H1 (cell line): ENCODE measurements at regions not wholly inside any gene's neighbourhood (a gene's known extent, or its start where the extent isn't known, plus 50 kb on each side); places are given as distances from the start of the nearest gene placed in this dataset.

Experiments used
- CTCF ChIA-PET: fragments of 300-600 bp; sonication (Branson Sonifier 250); formaldehyde crosslinking; loops from one replicate; lab custom pipeline; 2021; ENCODE audit not compliant: partially characterized antibody; lab: Charles Lee
- POLR2A ChIA-PET: fragments of 300-600 bp; sonication (Branson Sonifier 250); formaldehyde crosslinking; loops from one replicate; lab custom pipeline; 2021; ENCODE audit warnings: inconsistent platforms; ENCODE audit not compliant: partially characterized antibody; lab: Charles Lee
- DNase-seq, 2 experiments: peaks; one replicate each; pipeline versions ENCODE4 v3.0.0 to v3.0.0-alpha.2; 2010 to 2022; ENCODE audit warnings: low spot score in 2 of 2, low read depth in 1 of 2, mixed read lengths in 1 of 2
- FAIRE-seq: peaks from 2 replicates; lab custom pipeline; 2011; peaks lifted over from hg19 to GRCh38; lab: Jason Lieb, UNC
- H2AFZ ChIP-seq: 2 replicates; pipeline ENCODE4 v1.8.1; 2012; ENCODE audit warnings: low read length, inconsistent platforms
- H2AK5ac ChIP-seq: 2 replicates; pipeline ENCODE4 v1.6.1; 2013; ENCODE audit warnings: low read depth, low read length
- H2BK120ac ChIP-seq: replicated peaks from 2 replicates; pipeline ENCODE3; 2013; ENCODE audit warnings: low read depth, low read length, inconsistent platforms
- H2BK12ac ChIP-seq: 2 replicates; pipeline ENCODE4 v1.6.1; 2013; ENCODE audit warnings: low read depth, low read length
- H2BK15ac ChIP-seq: 2 replicates; pipeline ENCODE4 v1.6.1; 2013; ENCODE audit warnings: low read length
- H2BK20ac ChIP-seq: 2 replicates; pipeline ENCODE4 v1.6.1; 2013; ENCODE audit warnings: low read length
- H2BK5ac ChIP-seq: 2 replicates; pipeline ENCODE4 v1.6.1; 2013; ENCODE audit warnings: low read depth, low read length
- H3K14ac ChIP-seq: 2 replicates; pipeline ENCODE4 v1.6.1; 2013; ENCODE audit warnings: inconsistent platforms; ENCODE audit not compliant: insufficient read length
- H3K18ac ChIP-seq: 2 replicates; pipeline ENCODE4 v1.6.1; 2013; ENCODE audit warnings: low read length; ENCODE audit errors: extremely low read depth
- H3K23ac ChIP-seq: 2 replicates; pipeline ENCODE4 v1.6.1; 2013; ENCODE audit warnings: inconsistent platforms; ENCODE audit not compliant: insufficient read length
- H3K23me2 ChIP-seq: 2 replicates; pipeline ENCODE4 v1.6.1; 2013; ENCODE audit warnings: low read depth, low read length
- H3K27ac ChIP-seq: 2 replicates; pipeline ENCODE4 v1.6.1; 2011; ENCODE audit warnings: low read depth, low read length, inconsistent platforms
- H3K27me3 ChIP-seq, 4 experiments: replicated peaks in 1 of 4; 1 replicate in 1 of 4; 2 replicates in 3 of 4; pipeline versions ENCODE4 v1.6.1 to v1.8.1; 2011 to 2013; ENCODE audit warnings: low read length in 3 of 4, mild to moderate bottlenecking in 3 of 4, inconsistent platforms in 2 of 4, mixed read lengths in 2 of 4, moderate library complexity in 1 of 4; ENCODE audit not compliant: control insufficient read depth in 3 of 4, insufficient read depth in 3 of 4; ENCODE audit errors: extremely low read depth in 1 of 4
- H3K36me3 ChIP-seq, 4 experiments: 2 replicates each; pipeline versions ENCODE4 v1.6.1 to v1.8.1; 2011 to 2013; ENCODE audit warnings: mild to moderate bottlenecking in 4 of 4, low read length in 3 of 4, moderate library complexity in 2 of 4, control low read depth in 1 of 4, inconsistent platforms in 1 of 4; ENCODE audit not compliant: insufficient read depth in 4 of 4, control insufficient read depth in 2 of 4
- H3K4ac ChIP-seq: replicated peaks from 2 replicates; pipeline ENCODE3; 2013; ENCODE audit warnings: low read length, low read depth, mixed read lengths, inconsistent platforms; ENCODE audit not compliant: insufficient read length
- H3K4me1 ChIP-seq, 4 experiments: replicated peaks in 1 of 4; 1 replicate in 1 of 4; 2 replicates in 3 of 4; pipeline versions ENCODE4 v1.6.1 to v1.8.1; 2011 to 2013; ENCODE audit warnings: low read length in 3 of 4, inconsistent platforms in 2 of 4, mixed read lengths in 1 of 4; ENCODE audit not compliant: insufficient read depth in 4 of 4, control insufficient read depth in 3 of 4
- H3K4me2 ChIP-seq, 2 experiments: 2 replicates each; pipeline versions ENCODE4 v1.6.1 to v1.8.1; 2011 to 2013; ENCODE audit warnings: low read depth in 2 of 2, low read length in 2 of 2, control low read depth in 1 of 2, inconsistent platforms in 1 of 2, mild to moderate bottlenecking in 1 of 2; ENCODE audit not compliant: insufficient read depth in 1 of 2
- H3K4me3 ChIP-seq, 4 experiments: fragments of 200-600, 300-600 bp in 1 of 4; sonication (generic), shearing (Covaris generic), sonication (Bioruptor Twin) in 1 of 4; 2 replicates each; pipeline versions ENCODE4 v1.5.1 to v1.8.1; 2011 to 2016; ENCODE audit warnings: low read length in 4 of 4, low read depth in 3 of 4, control low read depth in 2 of 4, inconsistent platforms in 2 of 4, mild to moderate bottlenecking in 2 of 4, mixed read lengths in 1 of 4, moderate library complexity in 1 of 4; ENCODE audit not compliant: insufficient read depth in 2 of 4; ENCODE audit errors: extremely low read depth in 1 of 4
- H3K56ac ChIP-seq: replicated peaks from 2 replicates; pipeline ENCODE3; 2013; ENCODE audit warnings: low read depth, mild to moderate bottlenecking, mixed read lengths, low read length, inconsistent platforms; ENCODE audit not compliant: insufficient read length
- H3K79me1 ChIP-seq: 2 replicates; pipeline ENCODE4 v1.6.1; 2013; ENCODE audit warnings: low read depth, low read length, control low read depth
- H3K79me2 ChIP-seq, 2 experiments: 2 replicates each; pipeline versions ENCODE4 v1.6.1 to v1.8.1; 2012 to 2013; ENCODE audit warnings: low read length in 2 of 2, mild to moderate bottlenecking in 2 of 2, inconsistent platforms in 1 of 2; ENCODE audit not compliant: insufficient read depth in 2 of 2, control insufficient read depth in 1 of 2
- H3K9ac ChIP-seq, 4 experiments: replicated peaks in 1 of 4; 1 replicate in 1 of 4; 2 replicates in 3 of 4; pipeline versions ENCODE4 v1.6.1 to v1.8.1; 2011 to 2013; ENCODE audit warnings: low read depth in 3 of 4, low read length in 3 of 4, control low read depth in 2 of 4, mild to moderate bottlenecking in 2 of 4, moderate library complexity in 2 of 4, inconsistent platforms in 1 of 4; ENCODE audit errors: extremely low read depth in 1 of 4
- H3K9me3 ChIP-seq, 2 experiments: 2 replicates each; pipeline versions ENCODE4 v1.6.1 to v1.8.1; 2012 to 2013; ENCODE audit warnings: mild to moderate bottlenecking in 2 of 2, moderate library complexity in 2 of 2, control low read depth in 1 of 2, inconsistent platforms in 1 of 2, low read depth in 1 of 2, low read length in 1 of 2, mixed read lengths in 1 of 2; ENCODE audit not compliant: insufficient read depth in 2 of 2
- H4K20me1 ChIP-seq, 2 experiments: replicated peaks in 1 of 2; 2 replicates each; pipeline versions ENCODE3 to v1.8.1; 2011 to 2013; ENCODE audit warnings: inconsistent platforms in 2 of 2, low read length in 2 of 2, mild to moderate bottlenecking in 1 of 2; ENCODE audit not compliant: insufficient read depth in 2 of 2, control insufficient read depth in 1 of 2
- H4K5ac ChIP-seq: 2 replicates; pipeline ENCODE4 v1.6.1; 2013; ENCODE audit warnings: low read length, low read depth, mixed read lengths, inconsistent platforms; ENCODE audit not compliant: insufficient read length
- H4K8ac ChIP-seq: 2 replicates; pipeline ENCODE4 v1.8.0; 2013; ENCODE audit warnings: mild to moderate bottlenecking, moderate library complexity, low read length, inconsistent platforms; ENCODE audit not compliant: insufficient read depth; ENCODE audit errors: extremely low read depth
- H4K91ac ChIP-seq: replicated peaks from 2 replicates; pipeline ENCODE3; 2013; ENCODE audit warnings: low read length, mixed read lengths, inconsistent platforms; ENCODE audit not compliant: insufficient read length
- CHD1 ChIP-seq: IDR thresholded peaks from 2 replicates; pipeline ENCODE4 v1.6.1; 2012; ENCODE audit warnings: low read depth, low read length, improper control_type of control experiment
- EGR1 ChIP-seq: IDR thresholded peaks from 2 replicates; pipeline ENCODE4 v1.6.1; 2011; ENCODE audit warnings: low read depth, low read length, borderline replicate concordance
- EZH2 ChIP-seq: fragments of 200-600 bp; sonication (generic); IDR thresholded peaks from 2 replicates; pipeline ENCODE4 v1.7.1; 2012; ENCODE audit warnings: low read depth, mild to moderate bottlenecking, moderate library complexity, low read length, inconsistent platforms; ENCODE audit not compliant: severe bottlenecking
- GTF2F1 ChIP-seq: IDR thresholded peaks from 2 replicates; pipeline ENCODE4 v1.6.1; 2012; ENCODE audit warnings: low read depth, low read length, improper control_type of control experiment, borderline replicate concordance
- KDM1A ChIP-seq: fragments of 200-600, 300-600 bp; sonication (generic); IDR thresholded peaks from 2 replicates; pipeline ENCODE4 v1.7.1; 2016; ENCODE audit warnings: mild to moderate bottlenecking, low read length, borderline replicate concordance
- KDM4A ChIP-seq: IDR thresholded peaks from one replicate; pipeline ENCODE4 v1.7.1; 2012; ENCODE audit warnings: low read depth, mild to moderate bottlenecking, moderate library complexity, low read length, inconsistent platforms; ENCODE audit not compliant: severe bottlenecking
- KDM5A ChIP-seq: fragments of 200-600 bp; IDR thresholded peaks from 2 replicates; pipeline ENCODE4 v1.7.1; 2012; ENCODE audit warnings: mild to moderate bottlenecking, low read length, inconsistent platforms, mixed read lengths
- MAFK ChIP-seq: IDR thresholded peaks from 2 replicates; pipeline ENCODE4 v1.6.1; 2012; ENCODE audit warnings: low read depth, mild to moderate bottlenecking, improper control_type of control experiment, low read length
- NRF1 ChIP-seq: IDR thresholded peaks from 2 replicates; pipeline ENCODE4 v1.6.1; 2011; ENCODE audit warnings: mild to moderate bottlenecking, low read depth, low read length, improper control_type of control experiment
- SIRT6 ChIP-seq: IDR thresholded peaks from one replicate; pipeline ENCODE4 v1.7.1; 2012; ENCODE audit warnings: low read length, inconsistent platforms
- SIX5 ChIP-seq: IDR thresholded peaks from 2 replicates; pipeline ENCODE4 v1.6.1; 2011; ENCODE audit warnings: mild to moderate bottlenecking, low read depth, low read length
- SUZ12 ChIP-seq: fragments of 200-600 bp; sonication (generic); IDR thresholded peaks from 2 replicates; pipeline ENCODE4 v1.6.1; 2012; ENCODE audit warnings: mild to moderate bottlenecking, inconsistent platforms, low read length, moderate library complexity, mixed read lengths
- TEAD4 ChIP-seq: IDR thresholded peaks from 2 replicates; pipeline ENCODE4 v1.6.1; 2012; ENCODE audit warnings: low read depth, low read length, inconsistent platforms, mixed read lengths
- YY1 ChIP-seq: IDR thresholded peaks from 2 replicates; pipeline ENCODE4 v1.6.1; 2011; ENCODE audit warnings: low read depth, mild to moderate bottlenecking, low read length
- WGBS, 2 experiments: shearing (Covaris generic) in 1 of 2; methylation state at CpG; one replicate each; pipeline versions ENCODE4 v1.1.6 to v1.1.7; 2013 to 2015; ENCODE audit warnings: low lambda C conversion rate in 2 of 2, mixed read lengths in 2 of 2, inconsistent platforms in 1 of 2, low coverage in 1 of 2, missing lambda C conversion rate in 1 of 2; ENCODE audit not compliant: insufficient replicate concordance in 2 of 2, insufficient coverage in 1 of 2, insufficient read length in 1 of 2; ENCODE audit errors: extremely low coverage in 1 of 2, missing lambda C conversion rate in 1 of 2; 5-methylcytosine and 5-hydroxymethylcytosine counted together
- TF ChIP-seq, protein P1 (sequence below): IDR thresholded peaks from 2 replicates; pipeline ENCODE4 v1.6.1; 2011; ENCODE audit warnings: low read length, improper control_type of control experiment

DNA sequence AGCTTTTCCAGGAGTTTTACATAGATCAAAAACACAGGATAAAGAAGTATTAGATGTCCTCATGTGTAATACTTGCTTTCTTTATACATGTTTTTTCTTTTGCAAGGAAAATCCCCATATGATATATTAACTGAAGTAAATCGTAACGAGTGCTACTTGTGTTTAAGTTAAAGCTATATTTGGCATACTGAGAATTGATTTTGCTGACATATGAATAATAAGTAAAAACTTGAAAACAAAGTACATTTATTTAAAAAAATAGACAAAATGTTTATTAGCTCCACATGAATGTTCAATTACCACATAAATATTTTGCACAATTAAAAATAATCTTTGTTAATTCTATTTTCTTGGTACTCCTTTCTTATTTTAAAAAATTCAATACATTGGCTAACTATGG lies 884.7 kb downstream of the FSTL5 start:
- Histone ChIP-seq H2BK120ac (no peak overlapping the region), H3K9ac (no peak overlapping the region), H3K79me1 (no peaks in the 10 kb centered on the region), H3K4ac (no peak overlapping the region), H3K36me3 (no peaks in the 10 kb centered on the region), H3K56ac (no peak overlapping the region), H2BK12ac (no peak overlapping the region), H3K4me3 (no peak overlapping the region), H3K14ac (no peak overlapping the region), H2AFZ (no peak overlapping the region), H3K18ac (no peak overlapping the region), H4K91ac (no peak overlapping the region), H4K20me1 (no peaks in the 10 kb centered on the region), H2BK20ac (no peak overlapping the region), H3K23ac (no peak overlapping the region), H3K4me1 (no peaks in the 10 kb centered on the region), H3K4me2 (no peak overlapping the region), H2AK5ac (no peak overlapping the region), H3K23me2 (no peaks in the 10 kb centered on the region), H3K9me3 (peaks cover 0 to 8% of the 10 kb centered on the region in 2 experiments; a peak in 1 of 4 replicates), H2BK5ac (no peak overlapping the region), H3K27ac (no peak overlapping the region), H3K79me2 (no peaks in the 10 kb centered on the region), H4K8ac (no peak overlapping the region), H2BK15ac (no peak overlapping the region), H4K5ac (no peak overlapping the region), H3K27me3 (no peaks in the 10 kb centered on the region)
- WGBS, 2 experiments: 90% methylated on average over 2 of the region's 2 CpGs; no CpG with 5 or more reads in 1 of the 2 experiments
- ChIA-PET CTCF (interaction anchor here (0.7 kb wide), 1 partner anchor 23 kb away, joined by 3 read pairs; no protein-coding TSS in a partner anchor), POLR2A (no interaction called here)
- FAIRE-seq (no peak), DNase-seq (no peak)
- TF ChIP-seq EGR1 (no peak), CHD1 (no peak), KDM5A (no peak), GTF2F1 (no peak), MAFK (no peak), NRF1 (no peak), YY1 (no peak), KDM1A (no peak), TEAD4 (no peak), SIRT6 (no peak), SIX5 (no peak), KDM4A (no peak), EZH2 (no peak), SUZ12 (no peak)
- TF ChIP-seq, protein P1, sequence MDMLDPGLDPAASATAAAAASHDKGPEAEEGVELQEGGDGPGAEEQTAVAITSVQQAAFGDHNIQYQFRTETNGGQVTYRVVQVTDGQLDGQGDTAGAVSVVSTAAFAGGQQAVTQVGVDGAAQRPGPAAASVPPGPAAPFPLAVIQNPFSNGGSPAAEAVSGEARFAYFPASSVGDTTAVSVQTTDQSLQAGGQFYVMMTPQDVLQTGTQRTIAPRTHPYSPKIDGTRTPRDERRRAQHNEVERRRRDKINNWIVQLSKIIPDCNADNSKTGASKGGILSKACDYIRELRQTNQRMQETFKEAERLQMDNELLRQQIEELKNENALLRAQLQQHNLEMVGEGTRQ: no peak
